ENCODE measurements at regions not wholly inside any gene's neighbourhood (a gene's known extent, or its start where the extent isn't known, plus 50 kb on each side); places are given as distances from the start of the nearest gene placed in this dataset.

DNA sequence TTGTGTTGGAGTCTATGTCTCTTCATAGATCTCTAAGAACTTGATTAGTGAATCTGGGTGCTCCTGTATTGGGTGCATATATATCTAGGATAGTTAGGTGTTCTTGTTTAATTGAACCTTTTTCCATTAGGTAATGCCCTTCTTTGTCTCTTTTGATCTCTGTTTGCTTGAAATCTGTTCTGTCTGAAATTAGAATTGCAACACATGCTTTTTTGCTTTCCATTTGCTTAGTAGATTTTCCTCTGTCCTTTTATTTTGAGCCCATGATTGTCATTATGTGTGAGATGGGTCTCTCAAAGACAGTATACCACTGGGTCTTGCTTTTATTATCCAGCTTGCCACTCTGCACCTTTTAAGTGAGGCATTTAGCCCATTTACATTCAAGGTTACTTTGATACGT lies 79.1 kb upstream of the APOOL start:
- no peaks in the 10 kb centered on the region for H3K27me3 ChIP-seq (ENCODE audit: control insufficient read depth, insufficient read depth, low read length)
- no peaks in the 10 kb centered on the region for H3K4me1 ChIP-seq (ENCODE audit: control insufficient read depth, insufficient read depth, low read length, poor library complexity, severe bottlenecking)
- H3K9me3 Mint-ChIP-seq: peaks cover 0 to 7% (median 1%) of the 10 kb centered on the region in 7 donors
- H3K27ac Mint-ChIP-seq: no peak overlapping the region
- no peak for DNase-seq
- H3K36me3 ChIP-seq (ENCODE audit: control insufficient read depth, insufficient read depth, low read length): no peaks in the 10 kb centered on the region
- H3K9me3 ChIP-seq (ENCODE audit: control insufficient read depth in 2 of 2, low read length in 2 of 2): no peaks in the 10 kb centered on the region
- no peaks in the 10 kb centered on the region for H3K36me3 Mint-ChIP-seq
- H3K4me1 Mint-ChIP-seq: no peaks in the 10 kb centered on the region
- H3K4me3 Mint-ChIP-seq: no peak overlapping the region
- no peak for ATAC-seq (ENCODE audit: low read depth in 2 of 2)
- peaks cover 4% of the 10 kb centered on the region for H3K27me3 Mint-ChIP-seq
- no peak overlapping the region for H3K27ac ChIP-seq (ENCODE audit: insufficient read depth, low read length, poor library complexity, severe bottlenecking)
- H3K4me3 ChIP-seq (ENCODE audit: low read depth, low read length): no peak overlapping the region

DNA sequence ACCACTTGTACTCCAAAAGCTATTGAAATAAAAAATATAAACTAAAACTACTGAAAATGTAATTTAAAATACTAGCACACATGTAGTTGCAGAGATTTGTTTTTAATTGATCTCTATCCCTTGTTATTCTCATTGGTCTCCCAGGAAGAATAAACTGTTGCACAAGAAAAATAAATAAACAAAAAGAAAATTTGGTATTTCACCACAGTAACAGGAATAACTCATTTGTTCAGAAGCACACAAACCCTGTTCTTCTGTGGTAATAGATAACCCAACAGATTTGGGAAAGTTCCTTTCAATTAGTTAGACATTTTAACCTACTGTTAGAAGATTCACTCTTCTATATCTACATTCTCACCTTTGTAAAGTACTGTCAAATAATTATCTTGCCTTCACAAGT lies 70.9 kb upstream of the APOOL start:
- Histone ChIP-seq H3K27me3 (ENCODE audit: control insufficient read depth, insufficient read depth, low read length) (no peaks in the 10 kb centered on the region), H3K4me3 (ENCODE audit: low read depth, low read length) (no peak overlapping the region), H3K9me3 (ENCODE audit: control insufficient read depth in 2 of 2, low read length in 2 of 2) (no peaks in the 10 kb centered on the region), H3K4me1 (ENCODE audit: control insufficient read depth, insufficient read depth, low read length, poor library complexity, severe bottlenecking) (no peaks in the 10 kb centered on the region), H3K27ac (ENCODE audit: insufficient read depth, low read length, poor library complexity, severe bottlenecking) (no peak overlapping the region), H3K36me3 (ENCODE audit: control insufficient read depth, insufficient read depth, low read length) (no peaks in the 10 kb centered on the region)
- Mint-ChIP-seq H3K27ac (no peak overlapping the region), H3K4me3 (no peak overlapping the region), H3K4me1 (no peaks in the 10 kb centered on the region), H3K27me3 (peaks cover 4% of the 10 kb centered on the region), H3K9me3 (peaks cover 0 to 2% (median 0%) of the 10 kb centered on the region in 7 donors), H3K36me3 (no peaks in the 10 kb centered on the region)
- no peak for DNase-seq
- ATAC-seq (ENCODE audit: low read depth in 2 of 2): no peak

DNA sequence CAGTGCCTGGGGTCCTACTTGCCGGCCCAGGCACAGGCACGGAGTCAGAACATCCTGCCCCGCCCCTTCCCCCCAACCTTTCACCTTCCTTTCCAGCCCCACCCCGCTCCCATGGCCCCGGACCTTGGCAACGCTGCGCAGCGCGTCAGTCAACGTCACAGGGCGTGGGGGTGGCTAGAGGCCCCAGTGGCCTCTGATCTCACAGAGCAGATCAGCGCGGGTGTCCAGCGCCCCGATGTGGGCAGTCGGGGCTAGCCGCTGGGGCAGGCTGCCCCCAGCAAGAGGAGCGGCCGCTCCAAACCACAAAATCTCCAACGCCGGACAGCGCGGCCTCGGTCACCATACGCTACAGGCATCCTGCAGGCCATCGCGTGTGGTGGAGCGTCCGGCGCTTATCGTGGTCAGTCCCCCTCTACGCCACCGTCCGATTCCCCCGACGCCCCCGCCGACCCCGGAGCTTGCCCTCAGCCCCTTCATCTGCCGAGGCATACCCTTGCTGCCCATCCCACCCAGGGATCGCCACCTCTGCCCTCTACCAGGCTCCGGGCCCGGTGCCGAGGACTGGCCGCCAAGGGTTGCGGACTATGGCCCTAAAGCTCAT lies 69.6 kb upstream of the APOOL start:
- DNase-seq: no peak
- H3K36me3 Mint-ChIP-seq: no peaks in the 10 kb centered on the region
- no peak for ATAC-seq (ENCODE audit: low read depth in 2 of 2)
- Histone ChIP-seq H3K36me3 (ENCODE audit: control insufficient read depth, insufficient read depth, low read length) (no peaks in the 10 kb centered on the region), H3K4me1 (ENCODE audit: control insufficient read depth, insufficient read depth, low read length, poor library complexity, severe bottlenecking) (no peaks in the 10 kb centered on the region), H3K27ac (ENCODE audit: insufficient read depth, low read length, poor library complexity, severe bottlenecking) (no peak overlapping the region), H3K4me3 (ENCODE audit: low read depth, low read length) (no peak overlapping the region), H3K9me3 (ENCODE audit: control insufficient read depth in 2 of 2, low read length in 2 of 2) (no peaks in the 10 kb centered on the region), H3K27me3 (ENCODE audit: control insufficient read depth, insufficient read depth, low read length) (no peaks in the 10 kb centered on the region)
- H3K4me3 Mint-ChIP-seq: no peak overlapping the region
- H3K4me1 Mint-ChIP-seq: no peaks in the 10 kb centered on the region
- no peak overlapping the region for H3K27ac Mint-ChIP-seq
- H3K27me3 Mint-ChIP-seq: no peaks in the 10 kb centered on the region
- peaks cover 0 to 2% (median 0%) of the 10 kb centered on the region in 7 donors for H3K9me3 Mint-ChIP-seq

Data from CD4-positive, CD25-positive, alpha-beta regulatory T cell (primary cell).